ENCODE measurements at regions not wholly inside any gene's neighbourhood (a gene's known extent, or its start where the extent isn't known, plus 50 kb on each side); places are given as distances from the start of the nearest gene placed in this dataset.

DNA sequence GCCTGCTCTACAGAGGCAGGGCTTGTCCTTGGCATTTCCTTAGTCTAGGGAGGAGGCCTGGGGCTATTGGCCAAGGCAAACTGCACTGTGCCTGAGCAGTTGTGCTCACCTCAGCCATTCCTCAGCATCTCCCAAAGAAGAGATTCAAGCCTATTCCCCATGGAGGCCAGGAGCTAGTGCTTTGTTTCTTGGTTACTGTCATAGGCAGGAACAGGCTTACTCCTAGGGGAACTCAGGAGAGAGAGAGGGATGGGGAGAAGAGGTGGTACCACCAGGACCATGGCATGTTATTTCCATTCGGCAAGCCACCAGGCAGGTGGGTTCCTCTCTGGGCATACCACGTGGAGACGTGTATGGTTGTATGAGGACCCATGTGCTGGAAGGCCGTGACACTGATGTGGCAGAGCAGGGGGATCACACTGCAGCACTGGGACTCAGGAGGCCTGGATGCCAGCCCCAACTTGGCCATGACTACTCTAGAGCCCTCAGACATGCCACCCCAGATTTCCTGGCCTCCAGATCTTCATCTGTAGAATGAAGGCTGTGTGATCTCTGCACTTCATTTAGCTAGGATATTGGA lies 233.7 kb downstream of the LOXHD1 start:
- in situ Hi-C loops (cut with MboI; ENCODE audit: low sequenced_read_pairs) = no loop called here

DNA sequence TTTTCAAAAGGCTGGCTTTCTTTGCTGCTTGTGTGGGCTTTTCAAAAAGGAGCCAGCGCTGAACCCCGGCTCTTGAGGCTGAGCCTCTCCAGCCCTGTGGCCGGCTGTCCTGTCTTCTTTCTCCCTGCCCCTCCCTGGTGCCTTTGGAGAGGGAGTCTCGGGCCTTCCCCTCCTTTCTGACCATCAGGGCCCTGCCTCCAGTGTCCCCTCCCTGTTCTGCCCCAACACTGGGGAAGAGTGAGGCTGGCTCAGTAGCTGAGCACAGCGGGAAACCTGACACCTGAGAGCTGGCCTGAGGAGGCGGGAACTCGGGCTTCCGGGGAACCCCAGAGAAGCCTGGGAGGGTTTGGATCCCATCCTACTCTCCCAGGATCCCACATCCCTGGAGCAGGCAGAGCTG lies 232.1 kb downstream of the LOXHD1 start:
- in situ Hi-C loops (cut with MboI; ENCODE audit: low sequenced_read_pairs) = no loop called here

DNA sequence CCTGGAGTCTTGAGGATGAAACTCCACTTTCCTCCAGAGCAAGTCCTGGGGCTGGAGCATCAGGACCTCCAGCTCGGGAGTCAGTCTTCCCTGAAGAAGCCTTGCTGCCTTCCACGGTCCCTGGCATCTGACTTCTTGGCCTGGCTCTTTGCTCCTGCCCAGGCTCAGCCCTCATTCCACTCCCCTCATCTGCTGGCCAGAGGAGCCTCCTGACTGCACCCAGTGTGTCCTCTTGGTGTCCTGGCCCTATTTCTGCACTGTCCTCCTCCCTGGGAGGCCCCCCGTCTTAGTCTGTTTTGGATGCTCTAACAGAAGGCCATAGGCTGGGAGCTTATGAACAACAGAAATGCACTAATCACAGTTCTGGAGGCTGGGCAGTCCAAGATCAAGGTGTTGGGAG lies 231.5 kb downstream of the LOXHD1 start:
- in situ Hi-C loops (cut with MboI; ENCODE audit: low sequenced_read_pairs) = no loop called here

- in situ Hi-C loops (cut with MboI; ENCODE audit: low sequenced_read_pairs) = no loop called here
Measured at GRCh38 chr18:46426021-46426678, 230.9 kb downstream of the LOXHD1 start.

- in situ Hi-C loops (cut with MboI; ENCODE audit: low sequenced_read_pairs) = no loop called here
Measured at GRCh38 chr18:46426679-46427047, 230.4 kb downstream of the LOXHD1 start.

All from HL-60/S4 (cell line).